Endothelial cell of umbilical vein (primary cell): ENCODE measurements at regions not wholly inside any gene's neighbourhood (a gene's known extent, or its start where the extent isn't known, plus 50 kb on each side); places are given as distances from the start of the nearest gene placed in this dataset.

Source experiments
- CTCF ChIP-seq, 2 donors: IDR thresholded peaks; 1 replicate in 1 of 2; 2 replicates in 1 of 2; pipeline ENCODE4 v1.5.1; 2011; ENCODE audit warnings: low read length in 2 of 2, mild to moderate bottlenecking in 2 of 2, moderate library complexity in 2 of 2, control low read depth in 1 of 2, inconsistent platforms in 1 of 2, low read depth in 1 of 2; ENCODE audit not compliant: insufficient read depth in 1 of 2; ENCODE audit errors: extremely low read depth in 1 of 2
- EZH2 ChIP-seq: IDR thresholded peaks from 2 replicates; pipeline ENCODE4 v1.6.1; 2012; ENCODE audit warnings: borderline replicate concordance, low read depth, mild to moderate bottlenecking, moderate library complexity, low read length, inconsistent platforms; ENCODE audit not compliant: severe bottlenecking
- FOS ChIP-seq: IDR thresholded peaks from 2 replicates; pipeline ENCODE4 v1.6.1; 2011; ENCODE audit warnings: mild to moderate bottlenecking, low read length, moderate library complexity, borderline replicate concordance; ENCODE audit not compliant: insufficient read depth
- JUN ChIP-seq: IDR thresholded peaks from 2 replicates; pipeline ENCODE4 v1.6.1; 2011; ENCODE audit warnings: borderline replicate concordance, low read depth; ENCODE audit not compliant: insufficient read length, insufficient read depth
- MAX ChIP-seq: IDR thresholded peaks from 2 replicates; pipeline ENCODE4 v1.6.1; 2011; ENCODE audit not compliant: insufficient read depth, insufficient read length
- MYC ChIP-seq: IDR thresholded peaks from one replicate; pipeline ENCODE4 v1.6.1; 2011; ENCODE audit warnings: mild to moderate bottlenecking, low read depth, low read length
- POLR2A ChIP-seq: IDR thresholded peaks from 2 replicates; pipeline ENCODE4 v1.6.1; 2012; ENCODE audit warnings: low read depth, mild to moderate bottlenecking, control low read depth, low read length
- POLR2AphosphoS5 ChIP-seq: IDR thresholded peaks from 2 replicates; pipeline ENCODE4 v1.6.1; 2012; ENCODE audit warnings: low read depth, mild to moderate bottlenecking, control low read depth, low read length, moderate library complexity; ENCODE audit not compliant: insufficient read depth

GRCh38 chr2:81703831-81704230 is 1399.3 kb upstream of the LRRTM1 start:
- TF ChIP-seq CTCF (IDR thresholded peaks at IDR 0.05; ENCODE audit: extremely low read depth in 1 of 2, insufficient read depth in 1 of 2, low read depth in 1 of 2, low read length in 2 of 2) = no peak
- no peak for TF ChIP-seq POLR2A
- TF ChIP-seq EZH2 = no peak
- no peak for TF ChIP-seq POLR2AphosphoS5
- no peak for TF ChIP-seq JUN
- no peak for TF ChIP-seq MYC
- TF ChIP-seq MAX = no peak
- TF ChIP-seq FOS = no peak
